MCF 10A (cell line): ENCODE measurements at regions not wholly inside any gene's neighbourhood (a gene's known extent, or its start where the extent isn't known, plus 50 kb on each side); places are given as distances from the start of the nearest gene placed in this dataset.
A peak's percentile ranks its signal among the peaks of the same experiment; 100 is the strongest.

Experiments
- BruUV-seq: library from RNA; stranded (reverse); fragments of 400-500 nt; replicated peaks from 2 replicates; lab custom pipeline; 2021; lab: Mats Ljungman, UMichigan
- CTCF ChIA-PET: fragments of 300-600 bp; sonication (Branson Sonifier 250); formaldehyde crosslinking; extraction: SDS; loops from one replicate; lab custom pipeline; 2021; ENCODE audit warnings: antibody characterized with exemption, inconsistent platforms; lab: Yijun Ruan, JAX
- POLR2A ChIA-PET: fragments of 300-600, 350-650 bp; sonication (Branson Sonifier 250); formaldehyde crosslinking; extraction: SDS; loops from one replicate; lab custom pipeline; 2020; ENCODE audit warnings: antibody characterized with exemption, inconsistent platforms; lab: Yijun Ruan, JAX
- DNase-seq: peaks from one replicate; pipeline ENCODE4 v3.0.0-alpha.2; 2018; ENCODE audit not compliant: unreplicated experiment
- H3K27ac Mint-ChIP-seq: one replicate; pipeline ENCODE4 v1.8.0; 2022; ENCODE audit warnings: mild to moderate bottlenecking, low read depth, mixed read lengths; ENCODE audit not compliant: unreplicated experiment
- H3K27me3 Mint-ChIP-seq: one replicate; pipeline ENCODE4 v1.8.0; 2022; ENCODE audit warnings: mixed read lengths; ENCODE audit not compliant: insufficient read depth, unreplicated experiment
- H3K36me3 Mint-ChIP-seq: one replicate; pipeline ENCODE4 v1.8.0; 2022; ENCODE audit warnings: mild to moderate bottlenecking, moderate library complexity, mixed read lengths; ENCODE audit not compliant: insufficient read depth, unreplicated experiment
- H3K4me1 Mint-ChIP-seq: one replicate; pipeline ENCODE4 v1.8.0; 2022; ENCODE audit warnings: mixed read lengths; ENCODE audit not compliant: insufficient read depth, unreplicated experiment
- H3K4me3 Mint-ChIP-seq: one replicate; pipeline ENCODE4 v1.8.0; 2022; ENCODE audit warnings: mild to moderate bottlenecking, moderate library complexity, mixed read lengths; ENCODE audit not compliant: unreplicated experiment
- H3K9me3 Mint-ChIP-seq: one replicate; pipeline ENCODE4 v1.8.0; 2022; ENCODE audit warnings: mixed read lengths; ENCODE audit not compliant: unreplicated experiment
- intact Hi-C: fragments of 100-400 bp; cut with micrococcal nuclease; formaldehyde crosslinking; loops from 2 replicates; pipeline ENCODE4 v1.14.1; 2022
- TF ChIP-seq, protein P1 (sequence below): fragments of 200-600 bp; IDR thresholded peaks from one replicate; pipeline ENCODE4 v1.8.0; 2022; ENCODE audit warnings: antibody characterized with exemption, mild to moderate bottlenecking; ENCODE audit not compliant: unreplicated experiment

DNA sequence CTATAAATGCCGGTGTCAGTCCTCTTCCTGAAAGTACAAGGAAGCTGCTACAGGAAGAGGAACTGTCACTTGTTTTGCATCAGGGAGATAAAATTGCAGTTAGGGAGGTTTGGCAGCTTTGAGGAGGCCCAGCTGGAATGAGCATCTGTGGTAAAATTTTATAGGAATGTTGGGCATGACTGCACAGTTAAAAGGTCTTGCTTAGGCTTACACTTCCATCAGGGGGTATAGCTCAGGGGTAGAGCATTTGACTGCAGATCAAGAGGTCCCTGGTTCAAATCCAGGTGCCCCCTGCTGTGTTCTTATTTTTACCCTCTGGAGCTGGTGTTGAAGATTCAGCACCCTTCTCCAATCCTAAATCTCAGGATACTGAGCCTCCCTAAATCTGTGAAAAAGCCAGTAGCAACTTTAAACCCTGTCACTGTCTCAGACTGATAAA, 65.9 kb downstream of the ZNF467 start:
- Mint-ChIP-seq H3K27me3 (no peaks in the 10 kb centered on the region), H3K27ac (peak overlapping the region; percentile 25), H3K4me1 (no peaks in the 10 kb centered on the region), H3K9me3 (peaks cover 22% of the 10 kb centered on the region), H3K4me3 (no peak overlapping the region), H3K36me3 (no peaks in the 10 kb centered on the region)
- TF ChIP-seq, protein P1, sequence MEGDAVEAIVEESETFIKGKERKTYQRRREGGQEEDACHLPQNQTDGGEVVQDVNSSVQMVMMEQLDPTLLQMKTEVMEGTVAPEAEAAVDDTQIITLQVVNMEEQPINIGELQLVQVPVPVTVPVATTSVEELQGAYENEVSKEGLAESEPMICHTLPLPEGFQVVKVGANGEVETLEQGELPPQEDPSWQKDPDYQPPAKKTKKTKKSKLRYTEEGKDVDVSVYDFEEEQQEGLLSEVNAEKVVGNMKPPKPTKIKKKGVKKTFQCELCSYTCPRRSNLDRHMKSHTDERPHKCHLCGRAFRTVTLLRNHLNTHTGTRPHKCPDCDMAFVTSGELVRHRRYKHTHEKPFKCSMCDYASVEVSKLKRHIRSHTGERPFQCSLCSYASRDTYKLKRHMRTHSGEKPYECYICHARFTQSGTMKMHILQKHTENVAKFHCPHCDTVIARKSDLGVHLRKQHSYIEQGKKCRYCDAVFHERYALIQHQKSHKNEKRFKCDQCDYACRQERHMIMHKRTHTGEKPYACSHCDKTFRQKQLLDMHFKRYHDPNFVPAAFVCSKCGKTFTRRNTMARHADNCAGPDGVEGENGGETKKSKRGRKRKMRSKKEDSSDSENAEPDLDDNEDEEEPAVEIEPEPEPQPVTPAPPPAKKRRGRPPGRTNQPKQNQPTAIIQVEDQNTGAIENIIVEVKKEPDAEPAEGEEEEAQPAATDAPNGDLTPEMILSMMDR = no peak
- no peak for DNase-seq
- ChIA-PET POLR2A (no interaction called here), CTCF (interaction anchor here (0.7 to 1.6 kb wide), 4 partner anchors 35 to 82 kb away, joined by 3 to 8 read pairs (median 3); no protein-coding TSS in a partner anchor)
- intact Hi-C loops = no loop called here
- BruUV-seq = no TSS peak

DNA sequence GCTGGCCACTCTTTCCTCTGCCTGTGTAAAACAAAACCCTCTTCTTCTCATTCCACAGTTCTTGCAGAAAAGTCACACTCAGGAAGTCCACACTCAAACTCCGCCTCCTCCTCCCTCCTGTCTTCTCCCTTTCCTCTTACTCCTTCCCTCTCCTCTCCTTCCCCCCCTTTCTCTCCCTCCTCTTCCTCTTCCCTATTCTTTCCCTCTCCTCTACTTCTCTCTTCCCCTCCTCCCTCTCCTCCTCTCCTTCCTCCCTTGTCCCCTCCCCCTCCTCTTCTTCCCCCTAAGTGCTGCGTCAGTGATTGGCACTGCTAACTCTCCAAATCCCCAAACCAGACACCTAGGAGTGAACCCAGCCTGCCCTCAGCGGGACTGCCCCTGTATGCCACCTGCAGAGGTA, 67.0 kb downstream of the ZNF467 start:
- no TSS peak for BruUV-seq
- H3K27ac Mint-ChIP-seq = no peak overlapping the region
- POLR2A ChIA-PET = no interaction called here
- intact Hi-C loops = no loop called here
- H3K36me3 Mint-ChIP-seq = no peaks in the 10 kb centered on the region
- no peaks in the 10 kb centered on the region for H3K4me1 Mint-ChIP-seq
- no peak overlapping the region for H3K4me3 Mint-ChIP-seq
- H3K27me3 Mint-ChIP-seq = no peaks in the 10 kb centered on the region
- CTCF ChIA-PET = interaction anchor here (0.6 to 1.6 kb wide), 2 partner anchors 44 to 1192 kb away, joined by 3 to 5 read pairs; no protein-coding TSS in a partner anchor
- peaks cover 19% of the 10 kb centered on the region for H3K9me3 Mint-ChIP-seq
- no peak for DNase-seq
- TF ChIP-seq, protein P1 = no peak

DNA sequence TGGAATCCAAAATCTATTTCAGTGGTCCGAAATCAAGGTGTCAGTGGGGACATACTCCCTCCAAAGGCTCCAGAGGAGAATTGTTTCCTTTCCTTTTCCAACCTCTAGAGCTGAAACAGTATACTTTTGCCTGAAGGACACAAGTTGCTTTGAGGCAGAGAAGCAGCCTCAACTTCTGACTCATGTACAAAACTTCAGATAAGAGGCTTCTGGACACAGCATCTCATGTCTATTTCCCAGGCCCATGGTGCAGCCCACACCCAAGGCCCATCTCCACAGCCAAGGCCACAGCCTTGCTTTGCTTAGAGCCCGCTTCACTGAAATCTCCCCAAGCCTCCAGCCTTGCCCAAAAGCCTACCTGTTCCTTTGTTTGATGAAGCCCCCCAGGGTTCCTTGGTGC, 68.9 kb downstream of the ZNF467 start:
- intact Hi-C loops = no loop called here
- POLR2A ChIA-PET = interaction anchor here (1.4 kb wide), 1 partner anchor 12 kb away, joined by 3 read pairs; no protein-coding TSS in a partner anchor
- TF ChIP-seq, protein P1 = no peak
- H3K27me3 Mint-ChIP-seq = no peaks in the 10 kb centered on the region
- H3K4me3 Mint-ChIP-seq = no peak overlapping the region
- H3K36me3 Mint-ChIP-seq = no peaks in the 10 kb centered on the region
- no peak overlapping the region for H3K27ac Mint-ChIP-seq
- peaks cover 9% of the 10 kb centered on the region for H3K9me3 Mint-ChIP-seq
- DNase-seq = no peak
- no peaks in the 10 kb centered on the region for H3K4me1 Mint-ChIP-seq
- CTCF ChIA-PET = interaction anchor here (0.7 to 1.0 kb wide), 3 partner anchors 12 to 42 kb away, joined by 3 read pairs; no protein-coding TSS in a partner anchor
- BruUV-seq = no TSS peak

DNA sequence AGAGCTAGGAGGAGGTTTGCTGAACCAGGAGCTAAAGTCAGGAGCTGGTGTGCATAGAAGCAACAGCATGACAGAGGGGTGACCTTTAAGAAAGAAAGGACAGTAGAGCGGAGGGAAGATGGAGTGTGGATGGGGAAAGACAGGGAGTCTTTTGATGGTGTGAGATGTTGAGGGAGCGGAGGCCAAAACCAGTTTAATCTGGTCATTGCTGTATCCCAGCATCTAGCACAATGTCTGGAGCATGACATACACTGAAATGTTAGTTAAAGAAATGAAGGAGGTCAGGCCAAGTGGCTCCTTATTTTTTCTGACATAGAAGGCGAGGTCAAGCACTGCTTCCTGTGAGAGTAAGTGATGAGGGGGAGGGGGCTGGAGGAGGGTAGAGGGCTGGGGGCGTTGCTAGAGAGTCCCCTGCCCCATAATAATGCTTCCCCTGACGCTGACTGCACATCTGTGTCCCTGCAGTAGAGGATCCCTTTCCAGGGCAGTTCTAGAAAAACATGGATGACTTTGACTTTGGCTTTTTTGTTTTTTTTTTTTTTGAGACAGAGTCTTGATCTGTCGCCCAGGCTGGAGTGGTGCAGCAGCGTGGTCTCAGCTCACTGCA, 70.2 kb downstream of the ZNF467 start:
- ChIA-PET CTCF (interaction anchor here (0.9 to 1.0 kb wide), 2 partner anchors 10 to 41 kb away, joined by 3 to 4 read pairs; no protein-coding TSS in a partner anchor), POLR2A (interaction anchor here (1.4 kb wide), 1 partner anchor 14 kb away, joined by 3 read pairs; no protein-coding TSS in a partner anchor)
- Mint-ChIP-seq H3K9me3 (peaks cover 6% of the 10 kb centered on the region), H3K27me3 (peaks cover 9% of the 10 kb centered on the region), H3K4me3 (no peak overlapping the region), H3K36me3 (no peaks in the 10 kb centered on the region), H3K4me1 (no peaks in the 10 kb centered on the region), H3K27ac (no peak overlapping the region)
- no peak for DNase-seq
- BruUV-seq = no TSS peak
- TF ChIP-seq, protein P1 = no peak
- intact Hi-C loops = no loop called here
